ENCODE measurements at regions not wholly inside any gene's neighbourhood (a gene's known extent, or its start where the extent isn't known, plus 50 kb on each side); places are given as distances from the start of the nearest gene placed in this dataset.

DNA sequence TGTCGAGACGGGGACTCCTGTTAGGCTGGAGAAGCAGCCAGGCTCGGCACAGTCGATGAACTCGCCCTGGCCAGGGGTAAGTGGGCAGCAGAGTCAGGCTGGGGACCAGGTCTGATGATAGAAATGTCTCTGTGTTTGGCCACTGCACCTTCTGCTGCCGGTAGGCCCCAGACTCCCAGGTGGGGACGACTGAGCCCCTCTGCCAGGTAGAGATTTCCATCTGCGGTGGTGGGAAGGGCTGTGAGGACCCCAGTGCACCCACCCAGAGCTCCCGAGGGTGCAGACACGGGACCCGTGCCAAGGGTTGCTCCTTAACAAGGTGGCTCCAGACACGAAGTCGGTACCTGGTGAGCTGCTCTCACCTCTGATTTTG is 862.5 kb downstream of the TBC1D22A start:
- TF ChIP-seq, protein P1, sequence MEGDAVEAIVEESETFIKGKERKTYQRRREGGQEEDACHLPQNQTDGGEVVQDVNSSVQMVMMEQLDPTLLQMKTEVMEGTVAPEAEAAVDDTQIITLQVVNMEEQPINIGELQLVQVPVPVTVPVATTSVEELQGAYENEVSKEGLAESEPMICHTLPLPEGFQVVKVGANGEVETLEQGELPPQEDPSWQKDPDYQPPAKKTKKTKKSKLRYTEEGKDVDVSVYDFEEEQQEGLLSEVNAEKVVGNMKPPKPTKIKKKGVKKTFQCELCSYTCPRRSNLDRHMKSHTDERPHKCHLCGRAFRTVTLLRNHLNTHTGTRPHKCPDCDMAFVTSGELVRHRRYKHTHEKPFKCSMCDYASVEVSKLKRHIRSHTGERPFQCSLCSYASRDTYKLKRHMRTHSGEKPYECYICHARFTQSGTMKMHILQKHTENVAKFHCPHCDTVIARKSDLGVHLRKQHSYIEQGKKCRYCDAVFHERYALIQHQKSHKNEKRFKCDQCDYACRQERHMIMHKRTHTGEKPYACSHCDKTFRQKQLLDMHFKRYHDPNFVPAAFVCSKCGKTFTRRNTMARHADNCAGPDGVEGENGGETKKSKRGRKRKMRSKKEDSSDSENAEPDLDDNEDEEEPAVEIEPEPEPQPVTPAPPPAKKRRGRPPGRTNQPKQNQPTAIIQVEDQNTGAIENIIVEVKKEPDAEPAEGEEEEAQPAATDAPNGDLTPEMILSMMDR (IDR thresholded peaks at IDR 0.05): no peak
- TF ChIP-seq, protein P2, sequence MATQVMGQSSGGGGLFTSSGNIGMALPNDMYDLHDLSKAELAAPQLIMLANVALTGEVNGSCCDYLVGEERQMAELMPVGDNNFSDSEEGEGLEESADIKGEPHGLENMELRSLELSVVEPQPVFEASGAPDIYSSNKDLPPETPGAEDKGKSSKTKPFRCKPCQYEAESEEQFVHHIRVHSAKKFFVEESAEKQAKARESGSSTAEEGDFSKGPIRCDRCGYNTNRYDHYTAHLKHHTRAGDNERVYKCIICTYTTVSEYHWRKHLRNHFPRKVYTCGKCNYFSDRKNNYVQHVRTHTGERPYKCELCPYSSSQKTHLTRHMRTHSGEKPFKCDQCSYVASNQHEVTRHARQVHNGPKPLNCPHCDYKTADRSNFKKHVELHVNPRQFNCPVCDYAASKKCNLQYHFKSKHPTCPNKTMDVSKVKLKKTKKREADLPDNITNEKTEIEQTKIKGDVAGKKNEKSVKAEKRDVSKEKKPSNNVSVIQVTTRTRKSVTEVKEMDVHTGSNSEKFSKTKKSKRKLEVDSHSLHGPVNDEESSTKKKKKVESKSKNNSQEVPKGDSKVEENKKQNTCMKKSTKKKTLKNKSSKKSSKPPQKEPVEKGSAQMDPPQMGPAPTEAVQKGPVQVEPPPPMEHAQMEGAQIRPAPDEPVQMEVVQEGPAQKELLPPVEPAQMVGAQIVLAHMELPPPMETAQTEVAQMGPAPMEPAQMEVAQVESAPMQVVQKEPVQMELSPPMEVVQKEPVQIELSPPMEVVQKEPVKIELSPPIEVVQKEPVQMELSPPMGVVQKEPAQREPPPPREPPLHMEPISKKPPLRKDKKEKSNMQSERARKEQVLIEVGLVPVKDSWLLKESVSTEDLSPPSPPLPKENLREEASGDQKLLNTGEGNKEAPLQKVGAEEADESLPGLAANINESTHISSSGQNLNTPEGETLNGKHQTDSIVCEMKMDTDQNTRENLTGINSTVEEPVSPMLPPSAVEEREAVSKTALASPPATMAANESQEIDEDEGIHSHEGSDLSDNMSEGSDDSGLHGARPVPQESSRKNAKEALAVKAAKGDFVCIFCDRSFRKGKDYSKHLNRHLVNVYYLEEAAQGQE (IDR thresholded peaks at IDR 0.05; ENCODE audit: insufficient read depth in 1 of 2, low read depth in 2 of 2, low read length in 1 of 2): no peak
- TF ChIP-seq POLR2AphosphoS5 (IDR thresholded peaks at IDR 0.05; ENCODE audit: low read depth, low read length) (no peak), TCF7L2 (IDR thresholded peaks at IDR 0.05; ENCODE audit: low read depth, low read length) (no peak), SIN3A (IDR thresholded peaks at IDR 0.05; ENCODE audit: borderline replicate concordance, insufficient read depth, low read depth, low read length) (no peak)

Measured in Panc1 (cell line).